ENCODE measurements at regions not wholly inside any gene's neighbourhood (a gene's known extent, or its start where the extent isn't known, plus 50 kb on each side); places are given as distances from the start of the nearest gene placed in this dataset.
A peak's percentile ranks its signal among the peaks of the same experiment; 100 is the strongest.

- no peak for DNase-seq (ENCODE audit: low spot score)
Observed at GRCh38 chr11:116078101-116078591, 573.9 kb upstream of the CADM1 start.

- DNase-seq (ENCODE audit: low spot score): no peak
Observed at GRCh38 chr11:116077092-116077491, 572.9 kb upstream of the CADM1 start.

- DNase-seq (ENCODE audit: low spot score): peak; percentile 84
Observed at GRCh38 chr11:116073854-116074837, 569.9 kb upstream of the CADM1 start.

- no peak for DNase-seq (ENCODE audit: low spot score)
Observed at GRCh38 chr11:116072601-116073410, 568.6 kb upstream of the CADM1 start.

GRCh38 chr11:116072133-116072532, 567.9 kb upstream of the CADM1 start:
- DNase-seq (ENCODE audit: low spot score): no peak

GRCh38 chr11:116071241-116071640, 567.0 kb upstream of the CADM1 start:
- DNase-seq (ENCODE audit: low spot score): no peak

GRCh38 chr11:116070520-116070919, 566.3 kb upstream of the CADM1 start:
- DNase-seq (ENCODE audit: low spot score): no peak

- no peak for DNase-seq (ENCODE audit: low spot score)
Observed at GRCh38 chr11:116066777-116067176, 562.6 kb upstream of the CADM1 start.

- no peak for DNase-seq (ENCODE audit: low spot score)
Observed at GRCh38 chr11:116065986-116066385, 561.8 kb upstream of the CADM1 start.

- DNase-seq (ENCODE audit: low spot score): peak; percentile 14
Observed at GRCh38 chr11:116065191-116065895, 561.1 kb upstream of the CADM1 start.

GRCh38 chr11:116062490-116063171, 558.4 kb upstream of the CADM1 start:
- no peak for DNase-seq (ENCODE audit: low spot score)

GRCh38 chr11:116062129-116062489, 557.9 kb upstream of the CADM1 start:
- DNase-seq (ENCODE audit: low spot score): no peak

GRCh38 chr11:116061322-116061721, 557.1 kb upstream of the CADM1 start:
- no peak for DNase-seq (ENCODE audit: low spot score)

- no peak for DNase-seq (ENCODE audit: low spot score)
Observed at GRCh38 chr11:116059919-116060318, 555.7 kb upstream of the CADM1 start.

GRCh38 chr11:116057000-116057399, 552.8 kb upstream of the CADM1 start:
- DNase-seq (ENCODE audit: low spot score): no peak

- no peak for DNase-seq (ENCODE audit: low spot score)
Observed at GRCh38 chr11:116055064-116055463, 550.8 kb upstream of the CADM1 start.

- DNase-seq (ENCODE audit: low spot score): no peak
Observed at GRCh38 chr11:116053548-116053919, 549.3 kb upstream of the CADM1 start.

- no peak for DNase-seq (ENCODE audit: low spot score)
Observed at GRCh38 chr11:116052603-116053547, 548.7 kb upstream of the CADM1 start.

GRCh38 chr11:116051494-116051893, 547.3 kb upstream of the CADM1 start:
- DNase-seq (ENCODE audit: low spot score): no peak

GRCh38 chr11:116049383-116049782, 545.2 kb upstream of the CADM1 start:
- no peak for DNase-seq (ENCODE audit: low spot score)

Measured in Ammon's horn (tissue), 1 donor.